Endothelial cell of umbilical vein (primary cell): ENCODE measurements at regions not wholly inside any gene's neighbourhood (a gene's known extent, or its start where the extent isn't known, plus 50 kb on each side); places are given as distances from the start of the nearest gene placed in this dataset.

Experiments used
- BruUV-seq: library from RNA; stranded (reverse); fragments of 400-500 nt; replicated peaks from 2 replicates; lab custom pipeline; 2021; lab: Mats Ljungman, UMichigan
- CTCF ChIA-PET: fragments of 300-600, 350-600 bp; sonication (Branson Sonifier 250); formaldehyde crosslinking; loops from one replicate; lab custom pipeline; 2021; ENCODE audit warnings: antibody characterized with exemption, inconsistent platforms; lab: Charles Lee
- POLR2A ChIA-PET: fragments of 300-600, 350-600 bp; sonication (Branson Sonifier 250); formaldehyde crosslinking; loops from one replicate; lab custom pipeline; 2021; ENCODE audit warnings: antibody characterized with exemption, inconsistent platforms; lab: Charles Lee
- DNase-seq: peaks from one replicate; pipeline ENCODE4 v3.0.0-alpha.2; 2011; ENCODE audit warnings: low read depth, low spot score
- FAIRE-seq: peaks from 2 replicates; lab custom pipeline; 2011; peaks lifted over from hg19 to GRCh38; lab: Jason Lieb, UNC
- H2AFZ ChIP-seq: 2 replicates; pipeline ENCODE4 v1.6.0; 2012; ENCODE audit warnings: low read depth, low read length, control low read depth, inconsistent platforms
- H3K27ac ChIP-seq: 2 replicates; pipeline ENCODE4 v1.5.1; 2011; ENCODE audit warnings: low read depth, mild to moderate bottlenecking, control low read depth, low read length, moderate library complexity; ENCODE audit not compliant: insufficient read depth
- H3K27me3 ChIP-seq, 2 experiments: 2 replicates each; pipeline versions ENCODE4 v1.6.0 to v1.6.1; 2011; ENCODE audit warnings: low read length in 2 of 2, mixed read lengths in 1 of 2; ENCODE audit not compliant: control insufficient read depth in 2 of 2, insufficient read depth in 2 of 2
- H3K36me3 ChIP-seq, 2 experiments: 2 replicates in 1 of 2; 3 replicates in 1 of 2; pipeline ENCODE4 v1.5.1; 2011; ENCODE audit warnings: low read length in 2 of 2, mild to moderate bottlenecking in 1 of 2, moderate library complexity in 1 of 2; ENCODE audit not compliant: control insufficient read depth in 2 of 2, insufficient read depth in 2 of 2; ENCODE audit errors: extremely low read depth in 1 of 2
- H3K4me1 ChIP-seq: 3 replicates; pipeline ENCODE4 v1.5.1; 2011; ENCODE audit warnings: mild to moderate bottlenecking, low read length; ENCODE audit not compliant: control insufficient read depth, insufficient read depth; ENCODE audit errors: extremely low read depth
- H3K4me2 ChIP-seq: 2 replicates; pipeline ENCODE4 v1.6.1; 2011; ENCODE audit warnings: low read length, control low read depth, mixed read lengths; ENCODE audit not compliant: insufficient read depth
- H3K4me3 ChIP-seq, 3 experiments: fragments of 200-600 bp in 1 of 3; sonication (generic), shearing (Covaris generic) in 1 of 3; replicated peaks in 1 of 3; 2 replicates each; pipeline ENCODE4 v1.5.1; 2011 to 2016; ENCODE audit warnings: control low read depth in 3 of 3, low read length in 3 of 3, mild to moderate bottlenecking in 2 of 3, inconsistent platforms in 1 of 3, low read depth in 1 of 3, moderate library complexity in 1 of 3; ENCODE audit not compliant: insufficient read depth in 1 of 3
- H3K79me2 ChIP-seq: 2 replicates; pipeline ENCODE4 v1.6.0; 2012; ENCODE audit warnings: low read length, inconsistent platforms; ENCODE audit not compliant: control insufficient read depth, insufficient read depth
- H3K9ac ChIP-seq: replicated peaks from 2 replicates; pipeline ENCODE3; 2011; ENCODE audit warnings: low read length, control low read depth; ENCODE audit not compliant: insufficient read depth; ENCODE audit errors: extremely low read depth
- H3K9me1 ChIP-seq: replicated peaks from 3 replicates; pipeline ENCODE4 v1.6.0; 2011; ENCODE audit warnings: mild to moderate bottlenecking, low read length; ENCODE audit not compliant: control insufficient read depth, insufficient read depth; ENCODE audit errors: extremely low read depth
- H3K9me3 ChIP-seq: replicated peaks from 2 replicates; pipeline ENCODE4 v1.5.1; 2012; ENCODE audit warnings: low read length, inconsistent platforms; ENCODE audit not compliant: control insufficient read depth, insufficient read depth
- H4K20me1 ChIP-seq: replicated peaks from 2 replicates; pipeline ENCODE3; 2011; ENCODE audit warnings: mild to moderate bottlenecking, low read length; ENCODE audit not compliant: control insufficient read depth, insufficient read depth; ENCODE audit errors: extremely low read depth
- EZH2 ChIP-seq: IDR thresholded peaks from 2 replicates; pipeline ENCODE4 v1.6.1; 2012; ENCODE audit warnings: borderline replicate concordance, low read depth, mild to moderate bottlenecking, moderate library complexity, low read length, inconsistent platforms; ENCODE audit not compliant: severe bottlenecking
- FOS ChIP-seq: IDR thresholded peaks from 2 replicates; pipeline ENCODE4 v1.6.1; 2011; ENCODE audit warnings: mild to moderate bottlenecking, low read length, moderate library complexity, borderline replicate concordance; ENCODE audit not compliant: insufficient read depth
- GATA2 ChIP-seq: IDR thresholded peaks from 2 replicates; pipeline ENCODE4 v1.7.0; 2011; ENCODE audit warnings: low read depth, mild to moderate bottlenecking, moderate library complexity, mixed read lengths, low read length; ENCODE audit not compliant: insufficient read length, insufficient read depth
- JUN ChIP-seq: IDR thresholded peaks from 2 replicates; pipeline ENCODE4 v1.6.1; 2011; ENCODE audit warnings: borderline replicate concordance, low read depth; ENCODE audit not compliant: insufficient read length, insufficient read depth
- MYC ChIP-seq: IDR thresholded peaks from one replicate; pipeline ENCODE4 v1.6.1; 2011; ENCODE audit warnings: mild to moderate bottlenecking, low read depth, low read length
- POLR2A ChIP-seq: IDR thresholded peaks from 2 replicates; pipeline ENCODE4 v1.6.1; 2012; ENCODE audit warnings: low read depth, mild to moderate bottlenecking, control low read depth, low read length
- POLR2AphosphoS5 ChIP-seq: IDR thresholded peaks from 2 replicates; pipeline ENCODE4 v1.6.1; 2012; ENCODE audit warnings: low read depth, mild to moderate bottlenecking, control low read depth, low read length, moderate library complexity; ENCODE audit not compliant: insufficient read depth
- dilution Hi-C: fragments of 300-500 bp; cut with MboI; formaldehyde crosslinking; loops from one replicate; pipeline ENCODE4 v1.15.0; 2019; ENCODE audit warnings: low sequenced_read_pairs; ENCODE audit not compliant: extremely low pct_ligation_motif_present
- intact Hi-C: fragments of 100-400 bp; cut with micrococcal nuclease; formaldehyde crosslinking; loops from one replicate; pipeline ENCODE4 v1.10.0; 2022
- TF ChIP-seq, protein P1 (sequence below): IDR thresholded peaks from 2 replicates; pipeline ENCODE4 v1.6.1; 2011; ENCODE audit not compliant: insufficient read depth, insufficient read length
- TF ChIP-seq, protein P2 (sequence below), 2 donors: IDR thresholded peaks; 1 replicate in 1 of 2; 2 replicates in 1 of 2; pipeline ENCODE4 v1.5.1; 2011; ENCODE audit warnings: low read length in 2 of 2, mild to moderate bottlenecking in 2 of 2, moderate library complexity in 2 of 2, control low read depth in 1 of 2, inconsistent platforms in 1 of 2, low read depth in 1 of 2; ENCODE audit not compliant: insufficient read depth in 1 of 2; ENCODE audit errors: extremely low read depth in 1 of 2

DNA sequence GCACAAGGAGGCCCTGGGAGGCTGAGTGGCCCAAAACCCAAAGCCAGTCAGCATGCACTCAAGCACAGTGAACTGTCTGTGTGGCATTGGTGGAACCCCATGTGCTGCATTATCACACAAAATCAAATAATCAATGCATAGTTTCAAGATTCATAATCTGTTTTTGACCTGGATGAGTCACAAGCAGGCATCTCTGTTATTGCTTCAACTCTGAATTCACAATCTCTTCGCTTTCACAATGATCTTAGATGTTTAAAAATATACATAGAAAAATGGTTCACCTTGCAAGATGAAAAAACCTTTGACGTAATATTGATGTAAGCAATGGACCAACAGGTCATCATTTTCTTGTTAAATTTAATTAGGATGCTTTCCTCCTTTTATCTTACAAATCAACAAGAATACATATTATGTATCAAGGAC, 455.4 kb downstream of the IRS2 start:
- Histone ChIP-seq H3K9me1 (no peaks in the 10 kb centered on the region), H3K79me2 (no peaks in the 10 kb centered on the region), H3K4me1 (no peaks in the 10 kb centered on the region), H3K4me2 (no peak overlapping the region), H3K27me3 (no peaks in the 10 kb centered on the region), H3K36me3 (no peaks in the 10 kb centered on the region), H2AFZ (no peak overlapping the region), H3K9me3 (no peaks in the 10 kb centered on the region), H3K27ac (no peak overlapping the region), H3K9ac (no peak overlapping the region), H4K20me1 (no peaks in the 10 kb centered on the region), H3K4me3 (no peak overlapping the region)
- ChIA-PET CTCF (no interaction called here), POLR2A (no interaction called here)
- FAIRE-seq (no peak), DNase-seq (no peak)
- intact Hi-C loops = no loop called here
- BruUV-seq = no TSS peak
- TF ChIP-seq POLR2AphosphoS5 (no peak), FOS (no peak), GATA2 (no peak), JUN (no peak), MYC (no peak), POLR2A (no peak), EZH2 (no peak)
- TF ChIP-seq, protein P1, sequence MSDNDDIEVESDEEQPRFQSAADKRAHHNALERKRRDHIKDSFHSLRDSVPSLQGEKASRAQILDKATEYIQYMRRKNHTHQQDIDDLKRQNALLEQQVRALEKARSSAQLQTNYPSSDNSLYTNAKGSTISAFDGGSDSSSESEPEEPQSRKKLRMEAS = no peak
- TF ChIP-seq, protein P2, sequence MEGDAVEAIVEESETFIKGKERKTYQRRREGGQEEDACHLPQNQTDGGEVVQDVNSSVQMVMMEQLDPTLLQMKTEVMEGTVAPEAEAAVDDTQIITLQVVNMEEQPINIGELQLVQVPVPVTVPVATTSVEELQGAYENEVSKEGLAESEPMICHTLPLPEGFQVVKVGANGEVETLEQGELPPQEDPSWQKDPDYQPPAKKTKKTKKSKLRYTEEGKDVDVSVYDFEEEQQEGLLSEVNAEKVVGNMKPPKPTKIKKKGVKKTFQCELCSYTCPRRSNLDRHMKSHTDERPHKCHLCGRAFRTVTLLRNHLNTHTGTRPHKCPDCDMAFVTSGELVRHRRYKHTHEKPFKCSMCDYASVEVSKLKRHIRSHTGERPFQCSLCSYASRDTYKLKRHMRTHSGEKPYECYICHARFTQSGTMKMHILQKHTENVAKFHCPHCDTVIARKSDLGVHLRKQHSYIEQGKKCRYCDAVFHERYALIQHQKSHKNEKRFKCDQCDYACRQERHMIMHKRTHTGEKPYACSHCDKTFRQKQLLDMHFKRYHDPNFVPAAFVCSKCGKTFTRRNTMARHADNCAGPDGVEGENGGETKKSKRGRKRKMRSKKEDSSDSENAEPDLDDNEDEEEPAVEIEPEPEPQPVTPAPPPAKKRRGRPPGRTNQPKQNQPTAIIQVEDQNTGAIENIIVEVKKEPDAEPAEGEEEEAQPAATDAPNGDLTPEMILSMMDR (IDR thresholded peaks at IDR 0.05; ENCODE audit: extremely low read depth in 1 of 2, insufficient read depth in 1 of 2, low read depth in 1 of 2, low read length in 2 of 2) = no peak
- dilution Hi-C loops = no loop called here
